ENCODE measurements at regions not wholly inside any gene's neighbourhood (a gene's known extent, or its start where the extent isn't known, plus 50 kb on each side); places are given as distances from the start of the nearest gene placed in this dataset.
A peak's percentile ranks its signal among the peaks of the same experiment; 100 is the strongest.

DNA sequence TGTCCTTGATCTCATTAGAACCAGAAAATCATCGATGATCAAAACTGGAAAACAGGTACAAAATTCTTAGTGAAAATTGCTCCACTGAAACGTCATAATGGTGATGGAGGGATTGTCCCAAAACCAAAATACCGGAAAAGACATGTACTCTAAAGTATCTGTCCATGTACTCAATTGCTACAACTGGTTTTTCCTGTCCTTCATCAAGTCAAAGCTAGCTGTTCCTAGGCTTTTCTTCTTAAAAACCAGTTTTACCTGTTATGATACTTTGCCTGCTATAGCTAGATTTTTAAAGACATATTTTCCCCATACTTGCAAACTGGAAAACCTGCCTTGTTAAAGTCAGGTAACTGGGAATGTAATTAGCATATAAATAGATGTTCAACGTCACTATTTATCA is 50.5 kb upstream of the LRRC1 start:
- intact Hi-C loops (cut with micrococcal nuclease), result no loop called here
- Mint-ChIP-seq H3K4me3 (no peak overlapping the region), H3K36me3 (ENCODE audit: low read depth) (no peaks in the 10 kb centered on the region), H3K27me3 (peaks cover 2% of the 10 kb centered on the region), H3K27ac (no peak overlapping the region), H3K9me3 (no peaks in the 10 kb centered on the region), H3K4me1 (peaks cover 11% of the 10 kb centered on the region)
- DNase-seq, result no peak

DNA sequence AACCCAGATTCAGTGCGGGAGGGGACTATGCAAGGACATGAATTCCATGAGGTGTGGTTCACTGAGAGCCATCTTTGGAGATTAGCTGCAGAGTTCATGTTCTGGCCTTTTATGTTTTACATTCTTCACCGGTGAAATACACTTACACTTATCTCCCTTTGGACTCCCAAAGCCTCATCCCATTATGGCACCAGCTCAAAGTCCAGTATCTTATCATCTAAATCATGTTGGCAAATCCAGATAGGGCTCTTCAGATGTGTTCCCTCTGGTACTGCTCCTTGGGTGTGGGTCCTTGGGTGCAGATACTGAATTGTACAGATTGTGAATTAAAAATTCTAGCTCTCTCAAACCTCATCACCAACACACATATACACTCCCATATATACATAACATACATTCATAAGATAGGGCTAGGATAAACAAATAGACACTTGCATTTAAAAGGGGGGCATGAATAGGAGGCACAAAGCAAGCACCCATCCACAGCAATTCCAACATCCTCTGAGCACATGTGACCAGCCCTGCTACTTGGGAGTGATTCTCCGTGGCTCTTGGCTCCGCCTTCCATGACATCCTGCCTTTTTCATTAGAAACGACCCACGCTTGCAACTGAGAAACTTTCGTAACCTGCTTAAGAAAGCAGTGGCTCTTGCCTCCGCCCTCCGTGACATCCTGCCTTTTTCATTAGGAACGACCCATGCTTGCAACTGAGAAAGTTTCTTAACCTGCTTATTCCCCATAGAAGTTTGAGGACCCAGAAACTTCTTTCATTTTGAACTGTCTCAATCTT is 53.6 kb upstream of the LRRC1 start:
- DNase-seq, result peak; percentile 71
- intact Hi-C loops (cut with micrococcal nuclease), result no loop called here
- Mint-ChIP-seq H3K36me3 (ENCODE audit: low read depth) (no peaks in the 10 kb centered on the region), H3K27ac (peak overlapping the region; percentile 14), H3K27me3 (no peaks in the 10 kb centered on the region), H3K4me1 (peaks cover 11% of the 10 kb centered on the region), H3K9me3 (no peaks in the 10 kb centered on the region), H3K4me3 (peak overlapping the region; percentile 23)

DNA sequence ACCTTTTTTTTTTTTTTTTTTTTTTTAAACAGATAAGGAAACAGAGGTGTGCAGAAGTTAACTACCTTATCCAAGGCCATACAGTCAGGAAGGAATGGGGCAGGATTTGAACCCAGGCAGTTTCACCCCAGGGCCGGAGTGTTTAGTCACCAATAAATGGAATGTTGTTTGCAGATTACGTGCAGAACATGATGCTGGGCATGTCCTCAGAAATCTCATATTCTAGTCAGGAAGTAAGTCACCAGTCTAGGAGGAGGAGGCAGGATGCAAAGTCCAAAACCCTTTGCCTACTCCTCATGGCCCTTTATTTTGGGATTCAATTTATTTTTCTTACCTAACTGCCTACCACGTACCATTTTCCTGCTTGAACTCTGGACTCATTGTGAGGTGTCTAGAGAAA is 57.1 kb upstream of the LRRC1 start:
- H3K4me1 Mint-ChIP-seq, result peaks cover 33% of the 10 kb centered on the region
- intact Hi-C loops (cut with micrococcal nuclease), result no loop called here
- no peaks in the 10 kb centered on the region for H3K36me3 Mint-ChIP-seq (ENCODE audit: low read depth)
- no peak for DNase-seq
- H3K4me3 Mint-ChIP-seq, result no peak overlapping the region
- peaks cover 5% of the 10 kb centered on the region for H3K9me3 Mint-ChIP-seq
- no peaks in the 10 kb centered on the region for H3K27me3 Mint-ChIP-seq
- H3K27ac Mint-ChIP-seq, result no peak overlapping the region

- peak overlapping the region; percentile 42 for H3K4me3 Mint-ChIP-seq
- peak; percentile 80 for DNase-seq
- H3K27me3 Mint-ChIP-seq, result no peaks in the 10 kb centered on the region
- intact Hi-C loops (cut with micrococcal nuclease), result loop anchor here (2.0 kb wide), 1 partner anchor 59 kb away; the partner anchor contains the start of gene LRRC1
- H3K36me3 Mint-ChIP-seq (ENCODE audit: low read depth), result no peaks in the 10 kb centered on the region
- H3K27ac Mint-ChIP-seq, result peak overlapping the region; percentile 32
- H3K9me3 Mint-ChIP-seq, result peaks cover 5% of the 10 kb centered on the region
- H3K4me1 Mint-ChIP-seq, result peaks cover 35% of the 10 kb centered on the region
Observed at GRCh38 chr6:53735896-53736295, 58.9 kb upstream of the LRRC1 start.

DNA sequence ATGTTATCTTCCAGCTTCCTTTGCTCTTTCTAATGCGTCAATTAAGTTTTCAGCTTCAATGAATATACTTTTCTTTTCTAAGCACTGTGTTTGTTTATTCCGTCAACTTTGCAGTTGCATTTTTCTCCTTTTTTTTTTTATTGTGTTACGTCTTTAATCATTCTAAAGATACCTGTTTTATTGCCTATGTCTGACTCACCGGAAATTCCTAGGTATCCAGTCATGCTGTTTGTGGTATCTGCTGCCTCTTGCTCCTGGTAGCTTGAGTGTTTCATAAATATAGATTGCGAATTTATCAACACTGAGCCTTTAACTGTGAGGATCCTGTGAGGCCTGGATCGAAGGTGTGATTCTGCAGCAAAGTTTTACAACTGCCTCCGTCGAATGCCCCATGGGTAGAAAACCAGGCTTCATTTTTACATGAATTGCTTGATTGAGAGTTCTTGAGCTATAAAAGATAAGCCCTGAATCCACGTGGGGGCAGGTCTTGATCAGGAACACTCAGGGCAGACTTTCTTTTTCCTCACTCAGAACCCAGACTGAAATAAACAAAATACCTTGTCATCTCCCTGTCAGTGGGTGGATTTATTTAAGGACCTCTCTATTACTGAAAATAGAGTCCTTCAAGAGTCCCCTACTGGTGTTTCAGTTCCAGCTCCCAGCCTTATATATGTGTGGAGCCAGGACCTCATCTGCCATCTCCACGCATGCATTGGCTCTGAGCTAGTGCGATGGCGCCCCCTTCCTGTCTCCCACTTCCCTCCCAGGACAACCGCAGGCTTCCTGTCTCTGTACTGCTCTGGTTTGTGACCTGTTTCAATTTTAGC is 60.1 kb upstream of the LRRC1 start:
- Mint-ChIP-seq H3K27me3 (no peaks in the 10 kb centered on the region), H3K9me3 (peaks cover 5% of the 10 kb centered on the region), H3K36me3 (ENCODE audit: low read depth) (no peaks in the 10 kb centered on the region), H3K27ac (no peak overlapping the region), H3K4me1 (peaks cover 34% of the 10 kb centered on the region), H3K4me3 (peak overlapping the region; percentile 26)
- peak; percentile 83 for DNase-seq
- intact Hi-C loops (cut with micrococcal nuclease), result loop anchor here (2.0 kb wide), 1 partner anchor 60 kb away; the partner anchor contains the start of gene LRRC1

GRCh38 chr6:53731866-53732636 is 62.8 kb upstream of the LRRC1 start:
- no peak for DNase-seq
- peaks cover 5% of the 10 kb centered on the region for H3K9me3 Mint-ChIP-seq
- H3K4me3 Mint-ChIP-seq, result peak overlapping the region; percentile 34
- peaks cover 3% of the 10 kb centered on the region for H3K27me3 Mint-ChIP-seq
- H3K4me1 Mint-ChIP-seq, result peaks cover 42% of the 10 kb centered on the region
- no peak overlapping the region for H3K27ac Mint-ChIP-seq
- no peaks in the 10 kb centered on the region for H3K36me3 Mint-ChIP-seq (ENCODE audit: low read depth)
- intact Hi-C loops (cut with micrococcal nuclease), result loop anchor here (2.0 kb wide), 1 partner anchor 207 kb away; no protein-coding TSS in a partner anchor

DNA sequence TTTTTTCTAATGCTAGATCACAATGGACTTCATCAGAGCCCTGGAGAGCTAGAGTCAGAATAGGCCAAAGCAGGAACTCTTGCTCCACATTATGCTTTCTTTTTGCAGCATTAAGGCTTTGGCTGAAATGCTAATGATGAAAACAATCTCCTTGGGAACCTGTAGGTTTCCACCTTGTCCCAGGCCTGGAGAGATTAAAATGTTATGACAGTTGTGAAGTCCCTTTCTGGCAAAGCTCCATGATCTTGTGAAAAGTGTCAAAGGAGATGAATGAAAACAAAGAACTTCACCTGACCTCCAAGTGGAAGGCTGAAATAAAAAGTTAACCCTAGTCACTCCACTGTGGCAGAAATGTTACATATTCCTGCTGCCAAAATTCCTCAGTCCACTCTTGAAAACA is 64.0 kb upstream of the LRRC1 start:
- intact Hi-C loops (cut with micrococcal nuclease), result no loop called here

DNA sequence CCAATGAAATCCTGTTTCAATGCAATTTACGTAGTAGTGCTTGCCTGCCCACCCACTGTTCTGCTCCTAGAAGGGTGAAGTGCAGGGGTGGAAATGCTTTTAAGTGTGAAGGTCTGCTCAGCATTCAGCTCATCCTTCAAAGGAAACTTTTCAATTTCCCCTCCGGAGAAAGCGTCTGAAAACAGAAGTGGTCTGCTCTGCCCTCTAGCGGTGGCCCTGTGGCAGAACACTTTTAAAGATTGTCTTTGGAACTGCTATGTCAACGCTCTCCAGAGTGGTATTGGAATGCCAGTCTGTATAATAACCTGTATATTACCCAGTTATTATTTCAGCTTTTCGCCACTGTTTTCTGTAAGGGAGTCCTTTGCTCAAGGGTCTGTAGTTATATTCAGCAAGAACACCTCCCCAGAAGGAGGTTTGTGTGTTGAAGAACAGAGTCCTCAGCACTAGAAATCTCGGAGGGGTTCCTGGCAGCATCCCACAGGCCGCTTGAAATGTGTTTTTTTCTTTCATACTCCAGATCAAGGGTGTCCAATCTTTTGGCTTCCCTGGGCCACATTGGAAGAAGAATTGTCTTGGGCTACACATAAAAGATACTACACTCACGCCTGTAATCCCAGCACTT is 63.1 kb upstream of the KLHL31 start:
- no peaks in the 10 kb centered on the region for H3K9me3 Mint-ChIP-seq
- H3K27me3 Mint-ChIP-seq, result peaks cover 19% of the 10 kb centered on the region
- H3K36me3 Mint-ChIP-seq (ENCODE audit: low read depth), result no peaks in the 10 kb centered on the region
- intact Hi-C loops (cut with micrococcal nuclease), result loop anchor here (2.0 to 5.0 kb wide), 2 partner anchors 76 to 556 kb away; no protein-coding TSS in a partner anchor
- peak; percentile 86 for DNase-seq
- H3K4me1 Mint-ChIP-seq, result peaks cover 21% of the 10 kb centered on the region
- H3K4me3 Mint-ChIP-seq, result no peak overlapping the region
- no peak overlapping the region for H3K27ac Mint-ChIP-seq

More for the DNA sequence above, 64.0 kb upstream of the LRRC1 start:
- H3K27ac Mint-ChIP-seq, result no peak overlapping the region
- DNase-seq, result no peak
- H3K4me1 Mint-ChIP-seq, result peaks cover 38% of the 10 kb centered on the region
- no peak overlapping the region for H3K4me3 Mint-ChIP-seq
- peaks cover 6% of the 10 kb centered on the region for H3K27me3 Mint-ChIP-seq
- H3K36me3 Mint-ChIP-seq (ENCODE audit: low read depth), result no peaks in the 10 kb centered on the region
- H3K9me3 Mint-ChIP-seq, result peaks cover 5% of the 10 kb centered on the region

- peaks cover 20% of the 10 kb centered on the region for H3K4me1 Mint-ChIP-seq
- intact Hi-C loops (cut with micrococcal nuclease), result loop anchor here (2.0 to 5.0 kb wide), 3 partner anchors 75 to 555 kb away; partner anchors contain the start of gene GCLC
- H3K27me3 Mint-ChIP-seq, result peaks cover 21% of the 10 kb centered on the region
- no peak for DNase-seq
- no peak overlapping the region for H3K4me3 Mint-ChIP-seq
- no peak overlapping the region for H3K27ac Mint-ChIP-seq
- H3K36me3 Mint-ChIP-seq (ENCODE audit: low read depth), result no peaks in the 10 kb centered on the region
- no peaks in the 10 kb centered on the region for H3K9me3 Mint-ChIP-seq
Observed at GRCh38 chr6:53727748-53728147, 62.2 kb upstream of the KLHL31 start.

GRCh38 chr6:53725791-53726575 is 60.4 kb upstream of the KLHL31 start:
- peak; percentile 93 for DNase-seq
- H3K4me3 Mint-ChIP-seq, result no peak overlapping the region
- no peak overlapping the region for H3K27ac Mint-ChIP-seq
- intact Hi-C loops (cut with micrococcal nuclease), result loop anchor here (1.0 to 5.0 kb wide), 3 partner anchors 181 to 554 kb away; partner anchors contain the start of gene GCLC
- H3K36me3 Mint-ChIP-seq (ENCODE audit: low read depth), result no peaks in the 10 kb centered on the region
- H3K9me3 Mint-ChIP-seq, result no peaks in the 10 kb centered on the region
- H3K27me3 Mint-ChIP-seq, result peaks cover 23% of the 10 kb centered on the region
- peaks cover 8% of the 10 kb centered on the region for H3K4me1 Mint-ChIP-seq

GRCh38 chr6:53724501-53724900 is 58.9 kb upstream of the KLHL31 start:
- peaks cover 8% of the 10 kb centered on the region for H3K4me1 Mint-ChIP-seq
- H3K27me3 Mint-ChIP-seq, result peaks cover 23% of the 10 kb centered on the region
- no peak overlapping the region for H3K27ac Mint-ChIP-seq
- no peak overlapping the region for H3K4me3 Mint-ChIP-seq
- H3K36me3 Mint-ChIP-seq (ENCODE audit: low read depth), result no peaks in the 10 kb centered on the region
- intact Hi-C loops (cut with micrococcal nuclease), result no loop called here
- H3K9me3 Mint-ChIP-seq, result no peaks in the 10 kb centered on the region
- DNase-seq, result no peak

GRCh38 chr6:53723331-53723730 is 57.8 kb upstream of the KLHL31 start:
- no peak overlapping the region for H3K4me3 Mint-ChIP-seq
- H3K36me3 Mint-ChIP-seq (ENCODE audit: low read depth), result no peaks in the 10 kb centered on the region
- no peaks in the 10 kb centered on the region for H3K9me3 Mint-ChIP-seq
- no peak overlapping the region for H3K27ac Mint-ChIP-seq
- intact Hi-C loops (cut with micrococcal nuclease), result no loop called here
- H3K27me3 Mint-ChIP-seq, result peaks cover 26% of the 10 kb centered on the region
- no peak for DNase-seq
- H3K4me1 Mint-ChIP-seq, result peaks cover 9% of the 10 kb centered on the region

Measured in activated CD4-positive, alpha-beta T cell treated with anti-CD3 and anti-CD28 coated beads, Interleukin-2, amount 10 ng/mL, durations not matched to agents 24 days and 14 days (primary cell).